Hematopoietic multipotent progenitor cell (in vitro differentiated cells): ENCODE measurements at regions not wholly inside any gene's neighbourhood (a gene's known extent, or its start where the extent isn't known, plus 50 kb on each side); places are given as distances from the start of the nearest gene placed in this dataset.

Experiments
- DNase-seq, 3 donors: peaks; one replicate each; pipeline ENCODE4 v3.0.0-alpha.2; 2011 to 2015; ENCODE audit warnings: low read depth in 2 of 3, low spot score in 2 of 3

- DNase-seq = no peak
These were observed 386.6 kb downstream of the DIPK2A start for GRCh38 chr3:144358191-144358590.

GRCh38 chr3:144361002-144361401, 389.4 kb downstream of the DIPK2A start:
- DNase-seq = no peak

- no peak for DNase-seq
These were observed 390.5 kb downstream of the DIPK2A start for GRCh38 chr3:144362126-144362525.

GRCh38 chr3:144363856-144364255, 392.2 kb downstream of the DIPK2A start:
- DNase-seq = no peak

GRCh38 chr3:144364737-144365136, 393.1 kb downstream of the DIPK2A start:
- no peak for DNase-seq

- no peak for DNase-seq
These were observed 397.7 kb downstream of the DIPK2A start for GRCh38 chr3:144369129-144369879.

- no peak for DNase-seq
These were observed 403.5 kb downstream of the DIPK2A start for GRCh38 chr3:144375088-144375487.

- DNase-seq = no peak
These were observed 409.2 kb downstream of the DIPK2A start for GRCh38 chr3:144380849-144381248.

GRCh38 chr3:144381607-144382006, 410.0 kb downstream of the DIPK2A start:
- DNase-seq = no peak

GRCh38 chr3:144384241-144384979, 412.8 kb downstream of the DIPK2A start:
- DNase-seq = no peak

- DNase-seq = no peak
These were observed 419.2 kb downstream of the DIPK2A start for GRCh38 chr3:144390786-144391185.

- no peak for DNase-seq
These were observed 419.6 kb downstream of the DIPK2A start for GRCh38 chr3:144391236-144391635.

- DNase-seq = no peak
These were observed 422.4 kb downstream of the DIPK2A start for GRCh38 chr3:144394032-144394431.

GRCh38 chr3:144402430-144402829, 430.8 kb downstream of the DIPK2A start:
- no peak for DNase-seq

GRCh38 chr3:144403040-144403457, 431.4 kb downstream of the DIPK2A start:
- no peak for DNase-seq

- no peak for DNase-seq
These were observed 435.7 kb downstream of the DIPK2A start for GRCh38 chr3:144407335-144407734.

GRCh38 chr3:144409319-144409718, 437.7 kb downstream of the DIPK2A start:
- DNase-seq = no peak

GRCh38 chr3:144413068-144413467, 441.4 kb downstream of the DIPK2A start:
- DNase-seq = no peak

GRCh38 chr3:144415492-144415891, 443.9 kb downstream of the DIPK2A start:
- DNase-seq = no peak

GRCh38 chr3:144424606-144425005, 453.0 kb downstream of the DIPK2A start:
- no peak for DNase-seq

GRCh38 chr3:144426366-144426765, 454.7 kb downstream of the DIPK2A start:
- no peak for DNase-seq

GRCh38 chr3:144426967-144427366, 455.3 kb downstream of the DIPK2A start:
- DNase-seq = no peak
